ENCODE measurements at regions not wholly inside any gene's neighbourhood (a gene's known extent, or its start where the extent isn't known, plus 50 kb on each side); places are given as distances from the start of the nearest gene placed in this dataset.

- H3K4me3 ChIP-seq (ENCODE audit: low read depth, low read length) = no peak overlapping the region
- in situ Hi-C loops (cut with HindIII; ENCODE audit: low sequenced_read_pairs) = no loop called here
- no peak for DNase-seq (ENCODE audit: low read depth, low spot score)
- TF ChIP-seq, protein P1, sequence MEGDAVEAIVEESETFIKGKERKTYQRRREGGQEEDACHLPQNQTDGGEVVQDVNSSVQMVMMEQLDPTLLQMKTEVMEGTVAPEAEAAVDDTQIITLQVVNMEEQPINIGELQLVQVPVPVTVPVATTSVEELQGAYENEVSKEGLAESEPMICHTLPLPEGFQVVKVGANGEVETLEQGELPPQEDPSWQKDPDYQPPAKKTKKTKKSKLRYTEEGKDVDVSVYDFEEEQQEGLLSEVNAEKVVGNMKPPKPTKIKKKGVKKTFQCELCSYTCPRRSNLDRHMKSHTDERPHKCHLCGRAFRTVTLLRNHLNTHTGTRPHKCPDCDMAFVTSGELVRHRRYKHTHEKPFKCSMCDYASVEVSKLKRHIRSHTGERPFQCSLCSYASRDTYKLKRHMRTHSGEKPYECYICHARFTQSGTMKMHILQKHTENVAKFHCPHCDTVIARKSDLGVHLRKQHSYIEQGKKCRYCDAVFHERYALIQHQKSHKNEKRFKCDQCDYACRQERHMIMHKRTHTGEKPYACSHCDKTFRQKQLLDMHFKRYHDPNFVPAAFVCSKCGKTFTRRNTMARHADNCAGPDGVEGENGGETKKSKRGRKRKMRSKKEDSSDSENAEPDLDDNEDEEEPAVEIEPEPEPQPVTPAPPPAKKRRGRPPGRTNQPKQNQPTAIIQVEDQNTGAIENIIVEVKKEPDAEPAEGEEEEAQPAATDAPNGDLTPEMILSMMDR (IDR thresholded peaks at IDR 0.05; ENCODE audit: low read depth, low read length) = no peak
Measured at GRCh38 chr4:64625438-64625837, 216.2 kb upstream of the TECRL start.

DNA sequence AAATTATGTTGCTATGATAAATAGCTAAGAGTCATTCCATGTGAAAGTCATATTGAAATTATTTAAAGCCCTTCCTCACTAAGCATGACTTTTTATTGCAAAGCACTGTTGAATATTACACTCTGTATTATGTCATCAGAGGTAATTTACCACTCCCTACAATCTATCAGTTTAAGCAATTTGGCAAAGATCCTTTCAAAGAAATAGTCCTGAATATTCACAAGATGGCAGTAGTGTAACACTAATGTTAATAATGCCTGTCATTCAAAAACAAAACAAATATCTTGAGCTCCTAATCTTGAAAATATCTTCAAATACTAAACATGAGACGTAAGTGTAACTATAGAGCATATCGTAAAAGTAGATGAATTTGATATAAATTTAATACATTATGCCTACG lies 208.6 kb upstream of the TECRL start:
- H3K4me3 ChIP-seq (ENCODE audit: low read depth, low read length) = no peak overlapping the region
- in situ Hi-C loops (cut with HindIII; ENCODE audit: low sequenced_read_pairs) = no loop called here
- peak; percentile 5 for DNase-seq (ENCODE audit: low read depth, low spot score)
- TF ChIP-seq, protein P1 (IDR thresholded peaks at IDR 0.05; ENCODE audit: low read depth, low read length) = no peak

GRCh38 chr4:64614276-64614675 lies 205.0 kb upstream of the TECRL start:
- in situ Hi-C loops (cut with HindIII; ENCODE audit: low sequenced_read_pairs) = no loop called here
- no peak overlapping the region for H3K4me3 ChIP-seq (ENCODE audit: low read depth, low read length)
- no peak for DNase-seq (ENCODE audit: low read depth, low spot score)
- TF ChIP-seq, protein P1 (IDR thresholded peaks at IDR 0.05; ENCODE audit: low read depth, low read length) = no peak

DNA sequence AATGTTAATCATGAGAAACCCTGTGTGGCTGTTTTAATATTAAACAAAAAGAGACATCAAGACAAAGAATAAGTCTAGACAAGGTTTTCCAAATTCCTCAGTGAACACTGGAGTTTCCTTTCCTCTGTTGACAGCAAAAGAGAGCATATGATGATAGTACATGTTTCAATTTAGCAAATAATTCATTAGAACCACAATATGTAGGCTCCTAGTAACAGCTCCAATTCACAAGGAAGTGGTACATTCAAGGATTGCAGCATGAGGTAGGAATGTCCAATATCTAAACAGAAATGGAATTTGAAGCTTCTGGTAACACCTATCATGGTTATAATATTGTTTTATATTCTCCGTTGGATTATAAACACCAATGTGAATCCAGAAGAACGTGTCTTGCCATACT lies 203.8 kb upstream of the TECRL start:
- TF ChIP-seq, protein P1 (IDR thresholded peaks at IDR 0.05; ENCODE audit: low read depth, low read length) = no peak
- in situ Hi-C loops (cut with HindIII; ENCODE audit: low sequenced_read_pairs) = no loop called here
- DNase-seq (ENCODE audit: low read depth, low spot score) = no peak
- no peak overlapping the region for H3K4me3 ChIP-seq (ENCODE audit: low read depth, low read length)

DNA sequence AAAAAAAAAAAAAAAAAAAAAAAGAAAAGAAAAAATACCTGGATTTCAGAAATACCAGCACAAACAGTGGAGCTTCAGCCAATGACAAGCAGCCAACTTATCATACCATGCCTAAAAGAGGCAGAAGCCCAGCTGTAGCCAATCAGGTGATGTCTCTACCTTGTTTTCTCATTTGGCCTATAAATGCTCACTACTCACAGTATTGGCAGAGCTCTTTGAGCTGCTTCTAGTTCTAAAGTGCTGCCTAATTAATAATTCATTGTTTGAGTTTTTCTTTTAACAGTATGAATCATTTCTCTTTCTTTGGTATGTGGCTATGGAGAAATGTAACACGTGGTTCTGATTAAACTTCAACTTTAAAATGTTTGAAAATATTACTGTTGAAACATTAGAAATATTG lies 188.8 kb upstream of the TECRL start:
- TF ChIP-seq, protein P1 (IDR thresholded peaks at IDR 0.05; ENCODE audit: low read depth, low read length) = no peak
- H3K4me3 ChIP-seq (ENCODE audit: low read depth, low read length) = no peak overlapping the region
- DNase-seq (ENCODE audit: low read depth, low spot score) = no peak
- in situ Hi-C loops (cut with HindIII; ENCODE audit: low sequenced_read_pairs) = no loop called here

DNA sequence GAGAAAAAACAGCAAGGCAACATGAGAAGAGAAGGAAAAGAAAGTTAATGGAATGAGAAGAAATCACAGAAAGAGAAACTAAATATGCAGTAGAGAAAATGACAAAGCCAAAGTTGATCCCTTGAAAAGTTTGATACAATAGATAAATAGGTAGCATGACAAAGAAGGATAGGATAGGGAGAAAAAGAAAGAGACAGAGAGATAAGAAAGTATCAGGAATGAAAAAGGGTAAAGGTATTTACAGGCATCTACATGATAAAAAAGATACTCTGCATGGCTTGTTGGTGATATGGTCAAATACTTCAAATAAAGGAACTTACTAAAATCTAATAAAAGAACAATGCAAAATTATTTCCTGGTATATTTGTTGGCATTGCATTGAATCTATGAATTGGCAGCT lies 185.5 kb upstream of the TECRL start:
- no peak for DNase-seq (ENCODE audit: low read depth, low spot score)
- H3K4me3 ChIP-seq (ENCODE audit: low read depth, low read length) = no peak overlapping the region
- in situ Hi-C loops (cut with HindIII; ENCODE audit: low sequenced_read_pairs) = no loop called here
- TF ChIP-seq, protein P1 (IDR thresholded peaks at IDR 0.05; ENCODE audit: low read depth, low read length) = no peak

DNA sequence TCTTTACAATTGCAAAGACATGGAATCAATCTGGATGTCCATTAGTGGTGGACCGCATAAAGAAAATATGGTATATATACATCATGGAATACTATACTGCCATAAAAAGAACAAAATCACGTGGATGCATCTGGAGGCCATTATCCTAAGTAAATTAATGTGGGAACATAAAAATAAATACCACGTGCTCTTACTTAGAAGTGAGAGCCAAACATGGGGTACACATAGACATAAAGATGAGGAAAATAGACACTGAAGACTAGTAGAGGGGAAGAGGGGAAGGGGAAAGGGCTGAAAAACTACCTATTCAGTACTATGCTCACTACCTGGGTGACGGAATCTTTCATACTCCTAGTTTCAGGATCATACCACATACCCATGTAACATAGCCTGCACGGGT lies 179.3 kb upstream of the TECRL start:
- TF ChIP-seq, protein P1 (IDR thresholded peaks at IDR 0.05; ENCODE audit: low read depth, low read length) = no peak
- no peak overlapping the region for H3K4me3 ChIP-seq (ENCODE audit: low read depth, low read length)
- DNase-seq (ENCODE audit: low read depth, low spot score) = no peak
- in situ Hi-C loops (cut with HindIII; ENCODE audit: low sequenced_read_pairs) = no loop called here
